ENCODE measurements at regions not wholly inside any gene's neighbourhood (a gene's known extent, or its start where the extent isn't known, plus 50 kb on each side); places are given as distances from the start of the nearest gene placed in this dataset.
A peak's percentile ranks its signal among the peaks of the same experiment; 100 is the strongest.

GRCh38 chrX:39152106-39152649 is 350.9 kb downstream of the MID1IP1 start:
- TF ChIP-seq, protein P1, sequence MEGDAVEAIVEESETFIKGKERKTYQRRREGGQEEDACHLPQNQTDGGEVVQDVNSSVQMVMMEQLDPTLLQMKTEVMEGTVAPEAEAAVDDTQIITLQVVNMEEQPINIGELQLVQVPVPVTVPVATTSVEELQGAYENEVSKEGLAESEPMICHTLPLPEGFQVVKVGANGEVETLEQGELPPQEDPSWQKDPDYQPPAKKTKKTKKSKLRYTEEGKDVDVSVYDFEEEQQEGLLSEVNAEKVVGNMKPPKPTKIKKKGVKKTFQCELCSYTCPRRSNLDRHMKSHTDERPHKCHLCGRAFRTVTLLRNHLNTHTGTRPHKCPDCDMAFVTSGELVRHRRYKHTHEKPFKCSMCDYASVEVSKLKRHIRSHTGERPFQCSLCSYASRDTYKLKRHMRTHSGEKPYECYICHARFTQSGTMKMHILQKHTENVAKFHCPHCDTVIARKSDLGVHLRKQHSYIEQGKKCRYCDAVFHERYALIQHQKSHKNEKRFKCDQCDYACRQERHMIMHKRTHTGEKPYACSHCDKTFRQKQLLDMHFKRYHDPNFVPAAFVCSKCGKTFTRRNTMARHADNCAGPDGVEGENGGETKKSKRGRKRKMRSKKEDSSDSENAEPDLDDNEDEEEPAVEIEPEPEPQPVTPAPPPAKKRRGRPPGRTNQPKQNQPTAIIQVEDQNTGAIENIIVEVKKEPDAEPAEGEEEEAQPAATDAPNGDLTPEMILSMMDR (conservative IDR thresholded peaks at IDR 0.05; ENCODE audit: low read depth, low read length): peak; percentile 53
- H3K4me3 ChIP-seq (ENCODE audit: low read depth, low read length): no peak overlapping the region
- DNase-seq (ENCODE audit: low read depth): peak; percentile 4

DNA sequence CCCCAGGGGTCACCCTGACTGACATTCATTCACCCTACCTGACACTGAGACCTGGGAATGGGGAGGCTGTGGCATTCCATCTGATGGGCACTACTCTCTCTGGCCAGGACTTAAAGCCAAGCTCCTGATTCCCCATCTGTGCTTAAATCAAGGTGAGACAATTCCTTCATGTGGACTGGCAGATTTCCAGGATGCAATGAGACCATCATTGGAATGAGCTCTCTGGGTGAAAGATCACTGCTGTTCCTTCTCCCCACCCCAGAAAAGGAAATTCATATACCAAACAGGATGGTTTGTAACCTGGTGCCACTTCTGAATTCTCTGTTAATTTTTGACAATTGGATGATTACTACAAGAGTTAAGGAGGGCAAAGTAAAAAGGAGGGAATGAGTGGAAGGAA is 354.8 kb downstream of the MID1IP1 start:
- no peak for DNase-seq (ENCODE audit: low read depth)
- TF ChIP-seq, protein P1 (conservative IDR thresholded peaks at IDR 0.05; ENCODE audit: low read depth, low read length): no peak
- H3K4me3 ChIP-seq (ENCODE audit: low read depth, low read length): no peak overlapping the region

- TF ChIP-seq, protein P1 (conservative IDR thresholded peaks at IDR 0.05; ENCODE audit: low read depth, low read length): no peak
- DNase-seq (ENCODE audit: low read depth): no peak
Measured at GRCh38 chrX:39157006-39157405, 355.7 kb downstream of the MID1IP1 start.

DNA sequence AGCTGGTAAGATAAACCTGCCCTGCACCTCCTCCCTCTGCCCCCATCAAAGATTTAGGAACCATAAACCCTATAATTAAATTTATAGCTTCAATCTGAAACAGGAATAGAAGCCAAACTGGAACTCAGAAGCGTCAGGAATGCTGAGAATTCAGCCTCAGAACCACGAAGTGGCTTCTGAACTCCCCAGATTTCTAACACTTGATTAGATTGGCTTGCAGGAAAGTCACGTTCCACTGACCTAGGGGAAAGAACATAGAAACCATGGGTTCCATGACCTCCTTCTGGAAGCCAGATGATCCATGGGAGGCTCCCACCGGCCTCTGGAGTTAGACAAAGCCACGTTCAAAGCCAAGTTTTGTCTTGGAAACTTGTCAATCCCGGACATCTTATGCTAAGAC is 356.5 kb downstream of the MID1IP1 start:
- peak; percentile 12 for DNase-seq (ENCODE audit: low read depth)
- TF ChIP-seq, protein P1 (conservative IDR thresholded peaks at IDR 0.05; ENCODE audit: low read depth, low read length): no peak
- no peak overlapping the region for H3K4me3 ChIP-seq (ENCODE audit: low read depth, low read length)

More at GRCh38 chrX:39157006-39157405, 355.7 kb downstream of the MID1IP1 start:
- no peak overlapping the region for H3K4me3 ChIP-seq (ENCODE audit: low read depth, low read length)

- TF ChIP-seq, protein P1 (conservative IDR thresholded peaks at IDR 0.05; ENCODE audit: low read depth, low read length): no peak
- peak; percentile 58 for DNase-seq (ENCODE audit: low read depth)
- no peak overlapping the region for H3K4me3 ChIP-seq (ENCODE audit: low read depth, low read length)
Measured at GRCh38 chrX:39158801-39159657, 357.8 kb downstream of the MID1IP1 start.

GRCh38 chrX:39159921-39160507 is 358.8 kb downstream of the MID1IP1 start:
- no peak overlapping the region for H3K4me3 ChIP-seq (ENCODE audit: low read depth, low read length)
- no peak for DNase-seq (ENCODE audit: low read depth)
- TF ChIP-seq, protein P1 (conservative IDR thresholded peaks at IDR 0.05; ENCODE audit: low read depth, low read length): no peak

Measured in choroid plexus epithelial cell (primary cell).